HG03565 (cell line): ENCODE measurements at regions not wholly inside any gene's neighbourhood (a gene's known extent, or its start where the extent isn't known, plus 50 kb on each side); places are given as distances from the start of the nearest gene placed in this dataset.

Experiments used
- ATAC-seq: cut with Tn5 transposase; IDR thresholded peaks from one replicate; pipeline ENCODE4 v1.9.1; 2021; ENCODE audit warnings: mild to moderate bottlenecking, moderate library complexity; ENCODE audit not compliant: unreplicated experiment

GRCh38 chr7:155916926-155917655 is 104.8 kb upstream of the SHH start:
- no peak for ATAC-seq

DNA sequence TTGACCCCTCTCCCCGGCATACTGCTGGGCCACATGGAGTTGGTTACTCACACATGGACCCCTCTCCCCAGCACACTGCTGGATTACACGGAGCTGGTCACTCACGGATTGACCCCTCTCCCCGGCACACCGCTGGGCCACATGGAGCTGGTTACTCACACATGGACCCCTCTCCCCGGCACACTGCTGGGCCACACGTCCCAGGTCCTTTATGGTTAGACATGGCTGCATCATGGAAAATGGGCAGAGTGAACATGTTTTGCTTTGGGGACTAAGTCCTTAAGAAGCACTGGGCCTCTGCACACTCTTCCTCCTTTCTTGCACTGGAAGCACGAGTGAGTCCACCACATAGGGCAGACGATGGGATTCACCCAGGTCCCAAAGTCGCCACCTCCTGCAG is 102.1 kb upstream of the SHH start:
- ATAC-seq: no peak

- no peak for ATAC-seq
These were observed 101.5 kb upstream of the SHH start for GRCh38 chr7:155913719-155914118.

GRCh38 chr7:155913291-155913690 is 101.0 kb upstream of the SHH start:
- ATAC-seq: no peak

- ATAC-seq: no peak
These were observed 99.3 kb upstream of the SHH start for GRCh38 chr7:155911471-155912105.

DNA sequence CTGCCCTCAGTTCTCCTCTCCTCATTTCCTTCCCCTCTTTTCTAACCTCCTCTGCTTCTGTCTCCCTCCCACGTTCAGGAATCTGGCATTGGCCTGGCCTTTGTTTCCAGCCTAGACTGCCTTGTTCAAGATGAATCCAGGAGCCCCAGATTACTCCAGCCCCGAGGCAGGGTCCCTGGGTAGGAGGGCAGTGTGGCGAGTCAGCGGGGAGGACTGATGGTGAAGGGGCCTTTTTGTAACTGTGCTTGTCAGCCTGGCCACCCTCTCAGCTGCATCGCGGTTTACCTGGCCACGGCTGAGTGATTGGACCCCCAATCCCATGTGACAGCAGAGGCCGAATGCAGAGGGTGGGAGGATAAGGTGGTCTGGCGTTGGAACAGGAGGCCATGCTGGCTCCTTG is 96.1 kb upstream of the SHH start:
- no peak for ATAC-seq

- no peak for ATAC-seq
These were observed 95.4 kb upstream of the SHH start for GRCh38 chr7:155907450-155908200.

GRCh38 chr7:155901176-155901575 is 88.9 kb upstream of the SHH start:
- no peak for ATAC-seq

DNA sequence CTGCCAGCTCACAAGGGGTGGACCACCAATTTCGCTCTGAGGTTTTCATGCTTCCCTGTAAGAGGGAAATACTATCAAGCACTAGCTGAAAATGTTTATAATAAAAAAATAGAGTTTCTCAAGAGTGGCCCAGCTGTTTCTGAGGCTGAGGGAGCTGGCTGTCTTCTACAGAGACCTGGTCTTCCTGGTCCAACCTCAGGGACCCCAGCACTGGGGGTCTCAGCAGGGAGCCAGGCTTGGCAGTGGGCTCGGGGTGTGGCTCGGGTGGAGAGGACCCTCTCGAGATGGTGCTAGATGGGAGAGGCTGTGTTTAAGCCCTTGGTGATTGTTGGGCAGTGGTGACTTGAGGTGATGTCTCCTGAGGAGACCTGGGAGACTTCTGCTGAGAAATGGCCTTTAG is 87.3 kb upstream of the SHH start:
- ATAC-seq: no peak

DNA sequence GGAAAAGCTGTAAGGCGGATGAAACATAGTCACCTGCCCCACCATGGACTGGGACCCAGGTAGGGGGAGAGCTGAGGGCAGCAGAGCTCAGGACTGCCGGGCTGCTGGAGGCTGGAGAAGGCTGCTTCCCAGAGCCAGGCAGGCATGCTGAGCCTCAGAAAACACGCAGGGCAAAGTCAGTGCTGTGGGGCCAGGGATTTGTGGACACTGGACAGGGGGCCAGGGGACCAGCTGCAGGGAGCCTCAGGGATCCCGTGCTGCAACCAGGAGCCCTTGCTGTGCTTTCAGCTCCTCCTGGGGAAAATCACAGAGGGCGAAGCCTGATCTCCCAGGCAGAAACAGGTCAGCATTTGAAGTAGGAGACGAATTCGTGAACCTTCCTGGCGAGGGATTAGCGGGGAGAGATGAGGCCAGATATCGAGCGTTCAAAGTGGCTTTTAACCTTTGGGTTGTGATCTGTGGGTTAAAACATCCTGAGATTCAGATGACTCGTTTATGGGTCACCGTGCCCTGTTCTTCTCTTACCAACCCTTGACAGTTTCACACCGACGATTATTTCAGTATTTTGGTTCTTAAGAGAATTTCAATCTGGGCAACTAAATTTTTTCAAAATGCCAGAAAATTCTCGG is 85.6 kb upstream of the SHH start:
- ATAC-seq: no peak

- ATAC-seq: no peak
These were observed 84.4 kb upstream of the SHH start for GRCh38 chr7:155896531-155897263.

GRCh38 chr7:155893664-155894063 is 81.4 kb upstream of the SHH start:
- ATAC-seq: no peak

GRCh38 chr7:155893176-155893575 is 80.9 kb upstream of the SHH start:
- ATAC-seq: no peak

- no peak for ATAC-seq
These were observed 77.6 kb upstream of the SHH start for GRCh38 chr7:155889636-155890511.

- no peak for ATAC-seq
These were observed 74.9 kb upstream of the SHH start for GRCh38 chr7:155887174-155887525.

GRCh38 chr7:155886391-155887173 is 74.3 kb upstream of the SHH start:
- no peak for ATAC-seq

- no peak for ATAC-seq
These were observed 73.2 kb upstream of the SHH start for GRCh38 chr7:155885167-155886155.
